HG03520 (cell line): ENCODE measurements at regions not wholly inside any gene's neighbourhood (a gene's known extent, or its start where the extent isn't known, plus 50 kb on each side); places are given as distances from the start of the nearest gene placed in this dataset.
"Not testable (repeated sequence)": the region's sequence is repeated elsewhere in the genome, so short reads cannot be mapped to it uniquely, and the experiment has no call there.

Source experiments
- ATAC-seq: cut with Tn5 transposase; IDR thresholded peaks from one replicate; pipeline ENCODE4 v1.9.1; 2021; ENCODE audit warnings: mild to moderate bottlenecking, moderate library complexity; ENCODE audit not compliant: unreplicated experiment

- no peak for ATAC-seq
Observed at GRCh38 chr12:105575235-105575634, 244.7 kb downstream of the C12orf75 start.

- ATAC-seq: no peak
Observed at GRCh38 chr12:105576261-105576660, 245.8 kb downstream of the C12orf75 start.

- ATAC-seq: no peak
Observed at GRCh38 chr12:105580821-105581352, 250.4 kb downstream of the C12orf75 start.

GRCh38 chr12:105581420-105581819 lies 250.9 kb downstream of the C12orf75 start:
- ATAC-seq: no peak

GRCh38 chr12:105585107-105585506 lies 254.6 kb downstream of the C12orf75 start:
- no peak for ATAC-seq

GRCh38 chr12:105587237-105587636 lies 256.7 kb downstream of the C12orf75 start:
- no peak for ATAC-seq

GRCh38 chr12:105588106-105588505 lies 257.6 kb downstream of the C12orf75 start:
- no peak for ATAC-seq

- no peak for ATAC-seq
Observed at GRCh38 chr12:105590571-105590970, 260.1 kb downstream of the C12orf75 start.

- no peak for ATAC-seq
Observed at GRCh38 chr12:105595440-105595839, 264.9 kb downstream of the C12orf75 start.

GRCh38 chr12:105596731-105597130 lies 266.2 kb downstream of the C12orf75 start:
- ATAC-seq: no peak

GRCh38 chr12:105598031-105598430 lies 267.5 kb downstream of the C12orf75 start:
- ATAC-seq: no peak

- ATAC-seq: no peak
Observed at GRCh38 chr12:105600911-105601545, 270.5 kb downstream of the C12orf75 start.

- ATAC-seq: not testable (repeated sequence)
Observed at GRCh38 chr12:105602312-105602711, 271.8 kb downstream of the C12orf75 start.

GRCh38 chr12:105604281-105604680 lies 273.8 kb downstream of the C12orf75 start:
- ATAC-seq: not testable (repeated sequence)

- not testable (repeated sequence) for ATAC-seq
Observed at GRCh38 chr12:105606613-105607012, 276.1 kb downstream of the C12orf75 start.

GRCh38 chr12:105609001-105609400 lies 278.5 kb downstream of the C12orf75 start:
- not testable (repeated sequence) for ATAC-seq

GRCh38 chr12:105610459-105610858 lies 280.0 kb downstream of the C12orf75 start:
- no peak for ATAC-seq

GRCh38 chr12:105611340-105611739 lies 280.8 kb downstream of the C12orf75 start:
- ATAC-seq: no peak

GRCh38 chr12:105613269-105613668 lies 282.8 kb downstream of the C12orf75 start:
- ATAC-seq: no peak

- no peak for ATAC-seq
Observed at GRCh38 chr12:105613887-105614286, 283.4 kb downstream of the C12orf75 start.

- no peak for ATAC-seq
Observed at GRCh38 chr12:105616971-105617540, 286.6 kb downstream of the C12orf75 start.

GRCh38 chr12:105622220-105622619 lies 291.7 kb downstream of the C12orf75 start:
- ATAC-seq: no peak
